Glomerular visceral epithelial cell (primary cell): ENCODE measurements at regions not wholly inside any gene's neighbourhood (a gene's known extent, or its start where the extent isn't known, plus 50 kb on each side); places are given as distances from the start of the nearest gene placed in this dataset.

Source experiments
- DNase-seq: peaks from one replicate; pipeline ENCODE4 v3.0.0-alpha.2; 2016; ENCODE audit errors: extremely low spot score

GRCh38 chr1:232248276-232248820 lies 381.6 kb downstream of the SIPA1L2 start:
- DNase-seq, result no peak

GRCh38 chr1:232247669-232248068 lies 382.3 kb downstream of the SIPA1L2 start:
- DNase-seq, result no peak

- no peak for DNase-seq
Measured at GRCh38 chr1:232244426-232244825, 385.5 kb downstream of the SIPA1L2 start.

- DNase-seq, result no peak
Measured at GRCh38 chr1:232239998-232240397, 389.9 kb downstream of the SIPA1L2 start.

GRCh38 chr1:232239522-232239921 lies 390.4 kb downstream of the SIPA1L2 start:
- no peak for DNase-seq

GRCh38 chr1:232238009-232238408 lies 391.9 kb downstream of the SIPA1L2 start:
- DNase-seq, result no peak

GRCh38 chr1:232227306-232227705 lies 402.6 kb downstream of the SIPA1L2 start:
- DNase-seq, result no peak

- peak; percentile 59 for DNase-seq
Measured at GRCh38 chr1:232226197-232226712, 403.7 kb downstream of the SIPA1L2 start.

- no peak for DNase-seq
Measured at GRCh38 chr1:232225336-232226131, 404.4 kb downstream of the SIPA1L2 start.

GRCh38 chr1:232223887-232224286 lies 406.0 kb downstream of the SIPA1L2 start:
- no peak for DNase-seq

GRCh38 chr1:232223183-232223708 lies 406.7 kb downstream of the SIPA1L2 start:
- DNase-seq, result no peak

GRCh38 chr1:232222614-232223013 lies 407.3 kb downstream of the SIPA1L2 start:
- no peak for DNase-seq

GRCh38 chr1:232221802-232222499 lies 408.0 kb downstream of the SIPA1L2 start:
- peak; percentile 69 for DNase-seq

GRCh38 chr1:232218955-232219865 lies 410.7 kb downstream of the SIPA1L2 start:
- no peak for DNase-seq

GRCh38 chr1:232213928-232214327 lies 416.0 kb downstream of the SIPA1L2 start:
- no peak for DNase-seq

- DNase-seq, result no peak
Measured at GRCh38 chr1:232212253-232212652, 417.7 kb downstream of the SIPA1L2 start.

GRCh38 chr1:232211149-232211548 lies 418.8 kb downstream of the SIPA1L2 start:
- DNase-seq, result no peak

- DNase-seq, result no peak
Measured at GRCh38 chr1:232209357-232209756, 420.6 kb downstream of the SIPA1L2 start.

- DNase-seq, result no peak
Measured at GRCh38 chr1:232207073-232207866, 422.7 kb downstream of the SIPA1L2 start.

GRCh38 chr1:232204269-232204668 lies 425.7 kb downstream of the SIPA1L2 start:
- DNase-seq, result no peak

- no peak for DNase-seq
Measured at GRCh38 chr1:232201024-232201423, 428.9 kb downstream of the SIPA1L2 start.
